NT2/D1 (cell line): ENCODE measurements at regions not wholly inside any gene's neighbourhood (a gene's known extent, or its start where the extent isn't known, plus 50 kb on each side); places are given as distances from the start of the nearest gene placed in this dataset.

Source experiments
- DNase-seq: peaks from one replicate; pipeline ENCODE4 v3.0.0-alpha.2; 2011; ENCODE audit warnings: low read depth, low spot score
- H3K27me3 ChIP-seq: 2 replicates; pipeline ENCODE4 v1.6.0; 2011; ENCODE audit warnings: mild to moderate bottlenecking; ENCODE audit not compliant: insufficient read length, insufficient read depth
- H3K36me3 ChIP-seq: 2 replicates; pipeline ENCODE4 v1.6.1; 2011; ENCODE audit warnings: mild to moderate bottlenecking, low read length, mixed read lengths; ENCODE audit not compliant: insufficient read depth, insufficient read length
- H3K4me1 ChIP-seq: 2 replicates; pipeline ENCODE4 v1.5.1; 2011; ENCODE audit not compliant: insufficient read depth, insufficient read length
- H3K4me3 ChIP-seq: 2 replicates; pipeline ENCODE4 v1.5.1; 2011; ENCODE audit warnings: low read depth; ENCODE audit not compliant: insufficient read length
- H3K9ac ChIP-seq: 2 replicates; pipeline ENCODE4 v1.6.0; 2011; ENCODE audit warnings: low read depth; ENCODE audit not compliant: insufficient read length
- H3K9me3 ChIP-seq: 2 replicates; pipeline ENCODE4 v1.5.1; 2011; ENCODE audit warnings: mild to moderate bottlenecking, low read length; ENCODE audit not compliant: insufficient read depth
- SUZ12 ChIP-seq: IDR thresholded peaks from 2 replicates; pipeline ENCODE4 v1.6.1; 2011; ENCODE audit not compliant: insufficient read length, insufficient read depth; ENCODE audit errors: extremely low read depth
- YY1 ChIP-seq: IDR thresholded peaks from 2 replicates; pipeline ENCODE4 v1.6.1; 2011; ENCODE audit not compliant: insufficient read length, insufficient read depth
- ZNF274 ChIP-seq: IDR thresholded peaks from 2 replicates; pipeline ENCODE4 v1.6.1; 2011; ENCODE audit warnings: mild to moderate bottlenecking, low read depth, low read length

- Histone ChIP-seq H3K9ac (no peak overlapping the region), H3K36me3 (no peaks in the 10 kb centered on the region), H3K9me3 (no peaks in the 10 kb centered on the region), H3K27me3 (no peaks in the 10 kb centered on the region), H3K4me3 (no peak overlapping the region), H3K4me1 (no peaks in the 10 kb centered on the region)
- DNase-seq = no peak
- TF ChIP-seq SUZ12 = no peak
- TF ChIP-seq YY1 = no peak
- no peak for TF ChIP-seq ZNF274
Observed at GRCh38 chr13:111552891-111553655, 232.6 kb downstream of the TEX29 start.

GRCh38 chr13:111554539-111555267, 234.3 kb downstream of the TEX29 start:
- no peaks in the 10 kb centered on the region for H3K4me1 ChIP-seq
- TF ChIP-seq ZNF274 (no peak), YY1 (no peak), SUZ12 (no peak)

GRCh38 chr13:111555268-111555808, 234.9 kb downstream of the TEX29 start:
- H3K4me1 ChIP-seq = no peaks in the 10 kb centered on the region
- no peaks in the 10 kb centered on the region for H3K36me3 ChIP-seq
- no peaks in the 10 kb centered on the region for H3K27me3 ChIP-seq
- DNase-seq = no peak
- no peaks in the 10 kb centered on the region for H3K9me3 ChIP-seq
- H3K4me3 ChIP-seq = no peak overlapping the region
- no peak overlapping the region for H3K9ac ChIP-seq
- TF ChIP-seq ZNF274 = no peak
- TF ChIP-seq YY1 = no peak
- no peak for TF ChIP-seq SUZ12

More at GRCh38 chr13:111554539-111555267, 234.3 kb downstream of the TEX29 start:
- Histone ChIP-seq H3K27me3 (no peaks in the 10 kb centered on the region), H3K36me3 (no peaks in the 10 kb centered on the region), H3K9me3 (no peaks in the 10 kb centered on the region), H3K9ac (no peak overlapping the region), H3K4me3 (no peak overlapping the region)
- no peak for DNase-seq

GRCh38 chr13:111555903-111556302, 235.5 kb downstream of the TEX29 start:
- no peak overlapping the region for H3K4me3 ChIP-seq
- no peaks in the 10 kb centered on the region for H3K9me3 ChIP-seq
- no peak overlapping the region for H3K9ac ChIP-seq
- no peaks in the 10 kb centered on the region for H3K4me1 ChIP-seq
- H3K36me3 ChIP-seq = no peaks in the 10 kb centered on the region
- no peak for DNase-seq
- TF ChIP-seq SUZ12 = no peak
- no peak for TF ChIP-seq YY1
- no peak for TF ChIP-seq ZNF274
- H3K27me3 ChIP-seq = no peaks in the 10 kb centered on the region

- no peaks in the 10 kb centered on the region for H3K36me3 ChIP-seq
- no peak for DNase-seq
- H3K4me1 ChIP-seq = no peaks in the 10 kb centered on the region
- H3K9ac ChIP-seq = no peak overlapping the region
- no peak overlapping the region for H3K4me3 ChIP-seq
- TF ChIP-seq ZNF274 (no peak), SUZ12 (no peak), YY1 (no peak)
- no peaks in the 10 kb centered on the region for H3K9me3 ChIP-seq
- no peaks in the 10 kb centered on the region for H3K27me3 ChIP-seq
Observed at GRCh38 chr13:111556496-111556895, 236.1 kb downstream of the TEX29 start.

GRCh38 chr13:111557921-111558699, 237.7 kb downstream of the TEX29 start:
- DNase-seq = no peak
- H3K4me3 ChIP-seq = no peak overlapping the region
- H3K4me1 ChIP-seq = no peaks in the 10 kb centered on the region
- no peak overlapping the region for H3K9ac ChIP-seq
- H3K27me3 ChIP-seq = no peaks in the 10 kb centered on the region
- TF ChIP-seq ZNF274 (no peak), SUZ12 (no peak), YY1 (no peak)
- H3K9me3 ChIP-seq = no peaks in the 10 kb centered on the region
- H3K36me3 ChIP-seq = no peaks in the 10 kb centered on the region

- TF ChIP-seq YY1 = no peak
- TF ChIP-seq ZNF274 = no peak
- TF ChIP-seq SUZ12 = no peak
- Histone ChIP-seq H3K27me3 (no peaks in the 10 kb centered on the region), H3K4me3 (no peak overlapping the region), H3K36me3 (no peaks in the 10 kb centered on the region), H3K9me3 (no peaks in the 10 kb centered on the region), H3K9ac (no peak overlapping the region), H3K4me1 (no peaks in the 10 kb centered on the region)
- no peak for DNase-seq
Observed at GRCh38 chr13:111558700-111559088, 238.3 kb downstream of the TEX29 start.
